ENCODE measurements at regions not wholly inside any gene's neighbourhood (a gene's known extent, or its start where the extent isn't known, plus 50 kb on each side); places are given as distances from the start of the nearest gene placed in this dataset.

GRCh38 chr4:164524789-164525188, 229.1 kb upstream of the SMIM31 start:
- TF ChIP-seq POLR2A (IDR thresholded peaks at IDR 0.05; ENCODE audit: extremely low read depth, insufficient read length) (no peak), CTCF (IDR thresholded peaks at IDR 0.05; ENCODE audit: low read depth, low read length) (no peak), MAX (IDR thresholded peaks at IDR 0.05; ENCODE audit: low read depth, low read length) (no peak), MYC (IDR thresholded peaks at IDR 0.05; ENCODE audit: low read depth, low read length) (no peak)

Data from NB4 (cell line).